GM23338 (cell line): ENCODE measurements at regions not wholly inside any gene's neighbourhood (a gene's known extent, or its start where the extent isn't known, plus 50 kb on each side); places are given as distances from the start of the nearest gene placed in this dataset.

Experiments used
- ATAC-seq: fragments of 200-7000 bp; cut with Tn5 transposase; 3 replicates; pipeline ENCODE4 v1.9.1; 2020
- DNase-seq: peaks from one replicate; pipeline ENCODE4 v3.0.0-alpha.2; 2015; ENCODE audit warnings: low spot score
- H2AFZ ChIP-seq: fragments of 200-600 bp; sonication (generic); 2 replicates; pipeline ENCODE4 v1.8.0; 2016; ENCODE audit warnings: antibody characterized with exemption, mild to moderate bottlenecking, moderate library complexity
- H3F3A ChIP-seq: fragments of 200-600 bp; sonication (generic); replicated peaks from 2 replicates; pipeline ENCODE4 v1.8.0; 2017; ENCODE audit warnings: antibody characterized with exemption, mixed run types, low read depth
- H3K27ac ChIP-seq: fragments of 200-600 bp; sonication (generic); 2 replicates; pipeline ENCODE4 v1.6.1; 2016; ENCODE audit warnings: low read depth
- H3K27me3 ChIP-seq: fragments of 200-600 bp; sonication (generic); 2 replicates; pipeline ENCODE4 v1.8.0; 2016; ENCODE audit warnings: mild to moderate bottlenecking, mixed run types, moderate library complexity; ENCODE audit not compliant: insufficient read depth
- H3K36me3 ChIP-seq: fragments of 200-600 bp; sonication (generic); 2 replicates; pipeline ENCODE4 v1.8.0; 2016; ENCODE audit warnings: mild to moderate bottlenecking; ENCODE audit not compliant: insufficient read depth
- H3K4me1 ChIP-seq: fragments of 200-600 bp; sonication (generic); 2 replicates; pipeline ENCODE4 v1.8.0; 2016; ENCODE audit warnings: mild to moderate bottlenecking, moderate library complexity; ENCODE audit not compliant: insufficient read depth
- H3K4me2 ChIP-seq: fragments of 200-600 bp; sonication (generic); 2 replicates; pipeline ENCODE4 v1.7.1; 2017; ENCODE audit warnings: mixed run types
- H3K4me3 ChIP-seq: fragments of 200-600 bp; sonication (generic); 2 replicates; pipeline ENCODE4 v1.6.1; 2016; ENCODE audit warnings: mixed run types
- H3K79me2 ChIP-seq: fragments of 200-600 bp; sonication (generic); replicated peaks from 2 replicates; pipeline ENCODE4 v1.8.0; 2017; ENCODE audit warnings: mild to moderate bottlenecking; ENCODE audit not compliant: insufficient read depth
- H3K9me2 ChIP-seq: fragments of 200-600 bp; sonication (generic); 2 replicates; pipeline ENCODE4 v1.8.0; 2017; ENCODE audit not compliant: insufficient read depth
- H4K20me1 ChIP-seq: fragments of 200-600 bp; sonication (generic); replicated peaks from 2 replicates; pipeline ENCODE4 v1.8.0; 2017; ENCODE audit warnings: mild to moderate bottlenecking; ENCODE audit not compliant: insufficient read depth
- H3K27ac Mint-ChIP-seq: 2 replicates; pipeline ENCODE4 v1.8.0; 2020; ENCODE audit warnings: inconsistent platforms, mild to moderate bottlenecking, moderate library complexity, mixed read lengths
- H3K27me3 Mint-ChIP-seq: 3 replicates; pipeline ENCODE4 v1.8.0; 2022; ENCODE audit warnings: low read depth, mild to moderate bottlenecking, moderate library complexity, mixed read lengths, inconsistent platforms; ENCODE audit not compliant: insufficient read depth, poor library complexity
- H3K36me3 Mint-ChIP-seq: 3 replicates; pipeline ENCODE4 v1.8.0; 2021; ENCODE audit warnings: low read depth, mild to moderate bottlenecking, inconsistent platforms, moderate library complexity, mixed read lengths
- H3K4me1 Mint-ChIP-seq: 3 replicates; pipeline ENCODE4 v1.8.0; 2020; ENCODE audit warnings: mild to moderate bottlenecking, inconsistent platforms, mixed read lengths
- H3K4me3 Mint-ChIP-seq: 3 replicates; pipeline ENCODE4 v1.8.0; 2021; ENCODE audit warnings: moderate library complexity, mild to moderate bottlenecking, inconsistent platforms, mixed read lengths
- H3K9me3 Mint-ChIP-seq: 3 replicates; pipeline ENCODE4 v1.8.0; 2020; ENCODE audit warnings: moderate library complexity, mild to moderate bottlenecking, inconsistent platforms, mixed read lengths
- CREB1 ChIP-seq: fragments of 250-450 bp; sonication (Bioruptor Pico); IDR thresholded peaks from 2 replicates; pipeline ENCODE4 v1.5.0; 2020; ENCODE audit warnings: low read depth, mild to moderate bottlenecking, moderate library complexity
- EZH2 ChIP-seq: fragments of 200-600 bp; sonication (generic); IDR thresholded peaks from one replicate; pipeline ENCODE4 v1.8.0; 2017; ENCODE audit warnings: antibody characterized with exemption, mild to moderate bottlenecking, low read depth; ENCODE audit not compliant: unreplicated experiment
- EZH2phosphoT487 ChIP-seq: fragments of 200-600 bp; sonication (generic); IDR thresholded peaks from one replicate; pipeline ENCODE4 v1.8.1; 2018; ENCODE audit warnings: antibody characterized with exemption; ENCODE audit not compliant: unreplicated experiment
- NANOG ChIP-seq: IDR thresholded peaks from 2 replicates; pipeline ENCODE4 v1.6.1; 2016; ENCODE audit warnings: antibody characterized with exemption, borderline replicate concordance
- STAT1 ChIP-seq: IDR thresholded peaks from one replicate; pipeline ENCODE4 v1.6.1; 2016; ENCODE audit warnings: antibody characterized with exemption; ENCODE audit not compliant: unreplicated experiment
- ZNF114 ChIP-seq: fragments of 250-450 bp; sonication (Bioruptor Pico); IDR thresholded peaks from 2 replicates; pipeline ENCODE4 v1.5.0; 2020; ENCODE audit warnings: mild to moderate bottlenecking, moderate library complexity
- ZNF331 ChIP-seq: fragments of 250-450 bp; sonication (Bioruptor Pico); IDR thresholded peaks from 2 replicates; pipeline ENCODE4 v1.5.0; 2020; ENCODE audit warnings: low read depth, mild to moderate bottlenecking, moderate library complexity
- TF ChIP-seq, protein P1 (sequence below), 2 experiments: fragments of 200-600 bp in 1 of 2; sonication (generic) in 1 of 2; conservative IDR thresholded peaks; 2 replicates each; pipeline versions ENCODE4 v1.5.1 to v1.6.1; 2016 to 2017; ENCODE audit warnings: antibody characterized with exemption in 2 of 2, low read depth in 2 of 2, mild to moderate bottlenecking in 2 of 2, moderate library complexity in 1 of 2
- TF ChIP-seq, protein P2 (sequence below): IDR thresholded peaks from one replicate; pipeline ENCODE4 v1.6.1; 2018; ENCODE audit warnings: antibody characterized with exemption; ENCODE audit not compliant: unreplicated experiment
- TF ChIP-seq, protein P3 (sequence below): IDR thresholded peaks from 2 replicates; pipeline ENCODE4 v1.6.1; 2016; ENCODE audit warnings: antibody characterized with exemption

DNA sequence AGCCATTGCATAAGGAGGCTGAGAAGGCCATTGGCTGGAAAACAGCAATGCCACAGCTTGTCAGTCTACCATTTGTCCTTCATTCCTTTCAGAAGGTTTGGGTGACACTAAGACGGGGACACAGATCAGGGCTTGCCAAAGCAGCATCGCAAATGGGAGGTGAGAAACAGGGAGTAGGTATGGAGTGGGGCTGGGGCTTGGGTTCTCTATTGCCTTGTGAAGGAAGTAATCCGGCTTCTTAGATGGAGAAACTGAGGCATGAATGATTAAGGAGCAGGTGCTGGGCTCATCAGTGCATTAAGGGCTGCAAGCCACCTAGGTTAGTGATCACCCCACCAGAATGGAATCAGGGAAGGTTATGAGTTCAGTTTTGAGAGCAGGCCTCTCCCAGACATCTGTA is 115.6 kb upstream of the NMNAT3 start (continued):
- TF ChIP-seq, protein P1, sequence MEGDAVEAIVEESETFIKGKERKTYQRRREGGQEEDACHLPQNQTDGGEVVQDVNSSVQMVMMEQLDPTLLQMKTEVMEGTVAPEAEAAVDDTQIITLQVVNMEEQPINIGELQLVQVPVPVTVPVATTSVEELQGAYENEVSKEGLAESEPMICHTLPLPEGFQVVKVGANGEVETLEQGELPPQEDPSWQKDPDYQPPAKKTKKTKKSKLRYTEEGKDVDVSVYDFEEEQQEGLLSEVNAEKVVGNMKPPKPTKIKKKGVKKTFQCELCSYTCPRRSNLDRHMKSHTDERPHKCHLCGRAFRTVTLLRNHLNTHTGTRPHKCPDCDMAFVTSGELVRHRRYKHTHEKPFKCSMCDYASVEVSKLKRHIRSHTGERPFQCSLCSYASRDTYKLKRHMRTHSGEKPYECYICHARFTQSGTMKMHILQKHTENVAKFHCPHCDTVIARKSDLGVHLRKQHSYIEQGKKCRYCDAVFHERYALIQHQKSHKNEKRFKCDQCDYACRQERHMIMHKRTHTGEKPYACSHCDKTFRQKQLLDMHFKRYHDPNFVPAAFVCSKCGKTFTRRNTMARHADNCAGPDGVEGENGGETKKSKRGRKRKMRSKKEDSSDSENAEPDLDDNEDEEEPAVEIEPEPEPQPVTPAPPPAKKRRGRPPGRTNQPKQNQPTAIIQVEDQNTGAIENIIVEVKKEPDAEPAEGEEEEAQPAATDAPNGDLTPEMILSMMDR (conservative IDR thresholded peaks at IDR 0.05; ENCODE audit: low read depth in 2 of 2): no peak
- TF ChIP-seq ZNF331 (CRISPR knock-in tag) (no peak), STAT1 (no peak), ZNF114 (CRISPR knock-in tag) (no peak)

DNA sequence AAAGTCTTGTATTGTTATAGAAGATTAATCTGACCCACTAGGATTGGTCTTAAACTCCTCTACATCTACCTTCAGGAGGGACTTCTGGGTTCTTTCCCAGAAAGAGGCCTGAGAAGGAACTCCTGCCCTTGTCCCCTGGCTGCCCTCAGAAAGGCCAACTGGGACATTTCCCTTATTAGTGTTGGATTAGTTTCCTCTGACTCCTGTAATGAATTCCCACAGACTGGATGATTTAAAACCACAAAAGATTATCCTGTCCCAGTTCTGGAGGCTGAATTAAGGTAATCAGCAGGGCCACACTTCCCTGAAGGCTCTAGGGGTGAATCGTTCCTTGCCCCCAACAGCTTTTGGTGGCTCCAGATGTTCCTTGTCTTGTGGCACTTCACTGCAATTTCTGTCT is 102.8 kb upstream of the NMNAT3 start:
- no peak overlapping the region for H3K4me3 ChIP-seq
- no peak overlapping the region for H3K4me3 Mint-ChIP-seq
- H3K79me2 ChIP-seq: no peaks in the 10 kb centered on the region
- no peak for DNase-seq
- no peak overlapping the region for H2AFZ ChIP-seq
- no peak overlapping the region for H3K4me2 ChIP-seq
- H3K9me3 Mint-ChIP-seq: no peaks in the 10 kb centered on the region
- no peak for ATAC-seq
- H3K36me3 Mint-ChIP-seq: no peaks in the 10 kb centered on the region
- no peaks in the 10 kb centered on the region; the same call in 2 of the 3 replicates for H3K4me1 Mint-ChIP-seq
- H3K4me1 ChIP-seq: no peaks in the 10 kb centered on the region
- no peaks in the 10 kb centered on the region for H3F3A ChIP-seq
- no peaks in the 10 kb centered on the region for H4K20me1 ChIP-seq
- H3K27me3 Mint-ChIP-seq: no peaks in the 10 kb centered on the region
- H3K36me3 ChIP-seq: no peaks in the 10 kb centered on the region
- no peak overlapping the region for H3K27ac ChIP-seq
- no peak overlapping the region for H3K27ac Mint-ChIP-seq
- H3K9me2 ChIP-seq: no peaks in the 10 kb centered on the region
- H3K27me3 ChIP-seq: no peaks in the 10 kb centered on the region
- TF ChIP-seq, protein P2, sequence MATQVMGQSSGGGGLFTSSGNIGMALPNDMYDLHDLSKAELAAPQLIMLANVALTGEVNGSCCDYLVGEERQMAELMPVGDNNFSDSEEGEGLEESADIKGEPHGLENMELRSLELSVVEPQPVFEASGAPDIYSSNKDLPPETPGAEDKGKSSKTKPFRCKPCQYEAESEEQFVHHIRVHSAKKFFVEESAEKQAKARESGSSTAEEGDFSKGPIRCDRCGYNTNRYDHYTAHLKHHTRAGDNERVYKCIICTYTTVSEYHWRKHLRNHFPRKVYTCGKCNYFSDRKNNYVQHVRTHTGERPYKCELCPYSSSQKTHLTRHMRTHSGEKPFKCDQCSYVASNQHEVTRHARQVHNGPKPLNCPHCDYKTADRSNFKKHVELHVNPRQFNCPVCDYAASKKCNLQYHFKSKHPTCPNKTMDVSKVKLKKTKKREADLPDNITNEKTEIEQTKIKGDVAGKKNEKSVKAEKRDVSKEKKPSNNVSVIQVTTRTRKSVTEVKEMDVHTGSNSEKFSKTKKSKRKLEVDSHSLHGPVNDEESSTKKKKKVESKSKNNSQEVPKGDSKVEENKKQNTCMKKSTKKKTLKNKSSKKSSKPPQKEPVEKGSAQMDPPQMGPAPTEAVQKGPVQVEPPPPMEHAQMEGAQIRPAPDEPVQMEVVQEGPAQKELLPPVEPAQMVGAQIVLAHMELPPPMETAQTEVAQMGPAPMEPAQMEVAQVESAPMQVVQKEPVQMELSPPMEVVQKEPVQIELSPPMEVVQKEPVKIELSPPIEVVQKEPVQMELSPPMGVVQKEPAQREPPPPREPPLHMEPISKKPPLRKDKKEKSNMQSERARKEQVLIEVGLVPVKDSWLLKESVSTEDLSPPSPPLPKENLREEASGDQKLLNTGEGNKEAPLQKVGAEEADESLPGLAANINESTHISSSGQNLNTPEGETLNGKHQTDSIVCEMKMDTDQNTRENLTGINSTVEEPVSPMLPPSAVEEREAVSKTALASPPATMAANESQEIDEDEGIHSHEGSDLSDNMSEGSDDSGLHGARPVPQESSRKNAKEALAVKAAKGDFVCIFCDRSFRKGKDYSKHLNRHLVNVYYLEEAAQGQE: no peak
- TF ChIP-seq ZNF331 (CRISPR knock-in tag) (no peak), ZNF114 (CRISPR knock-in tag) (no peak), CREB1 (CRISPR knock-in tag) (no peak), EZH2 (no peak), NANOG (no peak), EZH2phosphoT487 (no peak)
- TF ChIP-seq, protein P3, sequence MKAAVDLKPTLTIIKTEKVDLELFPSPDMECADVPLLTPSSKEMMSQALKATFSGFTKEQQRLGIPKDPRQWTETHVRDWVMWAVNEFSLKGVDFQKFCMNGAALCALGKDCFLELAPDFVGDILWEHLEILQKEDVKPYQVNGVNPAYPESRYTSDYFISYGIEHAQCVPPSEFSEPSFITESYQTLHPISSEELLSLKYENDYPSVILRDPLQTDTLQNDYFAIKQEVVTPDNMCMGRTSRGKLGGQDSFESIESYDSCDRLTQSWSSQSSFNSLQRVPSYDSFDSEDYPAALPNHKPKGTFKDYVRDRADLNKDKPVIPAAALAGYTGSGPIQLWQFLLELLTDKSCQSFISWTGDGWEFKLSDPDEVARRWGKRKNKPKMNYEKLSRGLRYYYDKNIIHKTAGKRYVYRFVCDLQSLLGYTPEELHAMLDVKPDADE: no peak
- TF ChIP-seq, protein P1 (conservative IDR thresholded peaks at IDR 0.05; ENCODE audit: low read depth in 2 of 2): no peak
